GM13976 (cell line): ENCODE measurements at regions not wholly inside any gene's neighbourhood (a gene's known extent, or its start where the extent isn't known, plus 50 kb on each side); places are given as distances from the start of the nearest gene placed in this dataset.

Experiments used
- DNase-seq: peaks from one replicate; pipeline ENCODE4 v3.0.0; 2012; ENCODE audit warnings: low spot score
- in situ Hi-C: fragments of 300-500 bp; cut with MboI; formaldehyde crosslinking; loops from one replicate; pipeline ENCODE4 v1.12.0; 2022; ENCODE audit warnings: low sequenced_read_pairs, mixed read lengths, inconsistent platforms; ENCODE audit not compliant: unreplicated experiment
- TF ChIP-seq, protein P1 (sequence below): IDR thresholded peaks from 2 replicates; pipeline ENCODE4 v1.5.1; 2012; ENCODE audit warnings: borderline replicate concordance, mild to moderate bottlenecking; ENCODE audit not compliant: insufficient read depth; ENCODE audit errors: extremely low read depth, missing control alignments, control extremely low read depth

DNA sequence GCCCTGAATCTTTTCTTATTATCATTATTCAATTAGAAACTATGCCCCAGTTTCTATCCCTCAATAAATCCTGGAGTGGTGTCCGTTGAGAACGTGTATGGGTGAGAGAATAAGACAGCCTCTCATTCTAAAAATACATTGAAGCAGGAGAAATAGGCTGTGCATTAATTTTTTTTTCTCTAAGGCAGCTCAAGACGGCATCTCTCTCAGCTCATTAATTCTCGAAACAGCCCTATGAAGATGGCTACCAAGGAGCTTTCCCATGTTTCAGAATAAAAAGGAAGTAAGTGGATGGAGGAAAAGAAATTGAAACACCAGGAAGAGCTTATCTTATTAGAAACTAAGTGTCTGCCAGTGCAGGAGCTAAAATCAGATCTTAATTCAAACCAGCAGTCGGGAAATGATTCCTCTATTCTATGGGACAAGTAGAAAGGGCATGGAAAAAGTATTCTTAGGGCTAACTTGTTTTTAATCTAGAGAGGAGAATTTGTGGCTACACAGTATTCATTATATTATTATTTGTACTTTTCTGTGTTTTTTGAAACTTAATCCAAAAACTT is 347.1 kb upstream of the PLD5 start:
- DNase-seq, result no peak
- in situ Hi-C loops, result no loop called here
- TF ChIP-seq, protein P1, sequence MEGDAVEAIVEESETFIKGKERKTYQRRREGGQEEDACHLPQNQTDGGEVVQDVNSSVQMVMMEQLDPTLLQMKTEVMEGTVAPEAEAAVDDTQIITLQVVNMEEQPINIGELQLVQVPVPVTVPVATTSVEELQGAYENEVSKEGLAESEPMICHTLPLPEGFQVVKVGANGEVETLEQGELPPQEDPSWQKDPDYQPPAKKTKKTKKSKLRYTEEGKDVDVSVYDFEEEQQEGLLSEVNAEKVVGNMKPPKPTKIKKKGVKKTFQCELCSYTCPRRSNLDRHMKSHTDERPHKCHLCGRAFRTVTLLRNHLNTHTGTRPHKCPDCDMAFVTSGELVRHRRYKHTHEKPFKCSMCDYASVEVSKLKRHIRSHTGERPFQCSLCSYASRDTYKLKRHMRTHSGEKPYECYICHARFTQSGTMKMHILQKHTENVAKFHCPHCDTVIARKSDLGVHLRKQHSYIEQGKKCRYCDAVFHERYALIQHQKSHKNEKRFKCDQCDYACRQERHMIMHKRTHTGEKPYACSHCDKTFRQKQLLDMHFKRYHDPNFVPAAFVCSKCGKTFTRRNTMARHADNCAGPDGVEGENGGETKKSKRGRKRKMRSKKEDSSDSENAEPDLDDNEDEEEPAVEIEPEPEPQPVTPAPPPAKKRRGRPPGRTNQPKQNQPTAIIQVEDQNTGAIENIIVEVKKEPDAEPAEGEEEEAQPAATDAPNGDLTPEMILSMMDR, result no peak

DNA sequence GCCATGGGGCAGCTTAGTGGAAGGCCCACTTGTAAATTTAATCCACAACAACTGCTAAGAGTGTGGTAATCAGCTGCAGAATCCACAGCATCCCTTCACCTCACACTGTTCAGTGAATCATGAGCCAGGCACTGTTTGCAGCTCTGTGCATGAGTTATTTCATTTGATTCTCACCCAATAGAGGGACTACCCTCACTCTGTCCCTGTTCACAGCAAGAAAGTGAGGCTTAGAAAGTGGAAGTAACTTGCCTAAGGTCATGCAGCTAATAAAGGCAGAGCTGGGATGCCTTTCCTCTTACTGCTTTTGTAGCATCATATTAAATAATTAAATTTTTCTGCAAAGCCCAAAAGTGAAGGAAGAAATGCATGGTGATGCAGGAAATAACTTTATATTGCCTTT is 346.5 kb upstream of the PLD5 start:
- in situ Hi-C loops, result no loop called here
- no peak for DNase-seq
- TF ChIP-seq, protein P1, result no peak

DNA sequence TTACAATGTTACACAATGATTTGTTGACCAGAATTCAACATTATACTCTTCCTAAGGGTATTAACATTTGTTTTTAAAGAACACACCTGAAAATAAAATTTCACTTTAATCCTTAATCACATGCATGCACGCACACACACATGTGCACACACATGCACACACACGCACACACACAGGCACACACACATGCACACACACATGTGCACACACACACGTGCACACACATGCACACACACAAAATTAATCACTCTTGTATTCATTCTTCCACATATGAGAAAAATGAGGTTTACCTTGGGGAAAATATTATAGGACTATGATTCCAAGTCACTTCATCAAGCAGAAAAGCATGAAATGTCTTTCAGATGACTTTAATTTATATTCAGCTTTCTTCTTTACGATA is 331.8 kb upstream of the PLD5 start:
- TF ChIP-seq, protein P1, result no peak
- in situ Hi-C loops, result no loop called here
- no peak for DNase-seq

DNA sequence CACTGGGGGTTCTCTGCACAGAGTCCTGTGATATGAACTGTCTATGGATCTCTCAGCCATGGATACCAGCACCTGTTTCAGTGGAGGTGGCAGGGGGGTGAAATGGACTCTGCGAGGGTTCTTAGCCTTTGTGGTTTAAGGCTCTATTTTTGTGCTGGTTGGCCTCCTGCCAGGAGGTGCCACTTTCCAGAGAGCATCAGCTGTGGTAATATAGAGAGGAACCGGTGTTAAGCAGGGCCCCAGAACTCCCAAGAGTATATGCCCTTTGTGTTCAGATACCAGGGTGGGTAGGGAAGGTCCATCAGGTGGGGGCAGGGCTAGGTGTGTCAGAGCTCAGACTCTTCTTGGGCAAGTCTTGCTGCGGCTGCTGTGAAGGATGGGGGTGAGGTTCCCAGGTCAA is 330.0 kb upstream of the PLD5 start:
- DNase-seq, result no peak
- TF ChIP-seq, protein P1, result no peak
- in situ Hi-C loops, result no loop called here

DNA sequence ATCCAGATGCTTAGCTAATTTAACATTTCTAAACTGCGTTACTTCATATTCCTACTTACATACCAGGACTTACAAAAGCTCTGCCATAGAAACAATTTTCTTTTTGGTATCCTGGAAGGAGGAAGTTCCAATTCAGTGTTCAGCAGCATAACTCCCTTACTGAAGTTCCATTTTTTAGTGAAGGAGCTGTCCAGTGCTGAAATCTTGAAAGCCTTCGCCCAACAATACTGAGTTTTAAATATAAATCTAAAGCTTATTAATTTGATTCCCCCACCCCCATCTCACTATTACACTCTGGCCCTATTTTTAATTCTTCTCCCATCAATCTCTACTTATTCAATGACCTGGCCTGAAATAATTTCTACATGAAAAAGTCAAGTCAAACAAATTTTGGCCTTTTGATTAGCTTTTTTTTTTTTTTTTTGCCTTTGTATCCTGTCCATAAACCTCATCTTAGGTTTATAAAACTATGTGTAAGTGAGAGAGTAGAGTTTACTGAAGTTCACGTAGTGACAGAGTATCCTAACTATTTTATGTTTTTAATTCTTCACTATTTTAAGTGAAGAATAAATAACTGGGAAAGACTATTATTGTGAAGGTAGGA is 323.0 kb upstream of the PLD5 start:
- DNase-seq, result no peak
- in situ Hi-C loops, result no loop called here

DNA sequence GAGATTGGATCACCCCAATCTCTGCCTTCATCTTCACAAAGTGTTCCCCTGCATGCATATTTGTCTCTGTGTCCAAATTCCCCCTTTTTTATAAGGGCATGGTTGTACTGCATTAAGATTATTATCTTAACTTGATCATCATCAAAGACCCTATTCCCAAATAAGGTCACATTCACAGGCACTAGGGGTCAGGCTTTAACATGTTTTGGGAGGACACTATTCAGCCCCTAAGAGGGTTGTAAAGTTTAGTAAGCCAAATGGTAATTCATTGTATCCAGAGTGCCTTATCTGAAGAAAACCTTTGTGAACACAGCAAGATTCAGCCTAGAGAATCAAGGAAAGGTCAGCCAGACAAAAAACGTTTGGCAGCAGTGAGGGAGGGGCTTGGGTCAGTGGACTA is 317.6 kb upstream of the PLD5 start:
- TF ChIP-seq, protein P1, result no peak
- no peak for DNase-seq
- in situ Hi-C loops, result no loop called here

More for the DNA sequence above, 323.0 kb upstream of the PLD5 start:
- TF ChIP-seq, protein P1, result no peak
